HG03103 (cell line): ENCODE measurements at regions not wholly inside any gene's neighbourhood (a gene's known extent, or its start where the extent isn't known, plus 50 kb on each side); places are given as distances from the start of the nearest gene placed in this dataset.

Source experiments
- ATAC-seq: cut with Tn5 transposase; IDR thresholded peaks from one replicate; pipeline ENCODE4 v1.9.1; 2021; ENCODE audit warnings: low read depth; ENCODE audit not compliant: unreplicated experiment

- ATAC-seq = no peak
Observed at GRCh38 chr11:28727254-28727653, 619.1 kb downstream of the METTL15 start.

- ATAC-seq = no peak
Observed at GRCh38 chr11:28726432-28726831, 618.2 kb downstream of the METTL15 start.

- ATAC-seq = no peak
Observed at GRCh38 chr11:28715726-28716125, 607.5 kb downstream of the METTL15 start.

GRCh38 chr11:28713850-28714249, 605.7 kb downstream of the METTL15 start:
- no peak for ATAC-seq

GRCh38 chr11:28708075-28708474, 599.9 kb downstream of the METTL15 start:
- no peak for ATAC-seq

- no peak for ATAC-seq
Observed at GRCh38 chr11:28704801-28705200, 596.6 kb downstream of the METTL15 start.

GRCh38 chr11:28703371-28703770, 595.2 kb downstream of the METTL15 start:
- no peak for ATAC-seq

GRCh38 chr11:28702871-28703270, 594.7 kb downstream of the METTL15 start:
- no peak for ATAC-seq

GRCh38 chr11:28702450-28702790, 594.2 kb downstream of the METTL15 start:
- no peak for ATAC-seq

GRCh38 chr11:28701760-28702449, 593.7 kb downstream of the METTL15 start:
- no peak for ATAC-seq

- no peak for ATAC-seq
Observed at GRCh38 chr11:28699701-28700100, 591.5 kb downstream of the METTL15 start.

- ATAC-seq = no peak
Observed at GRCh38 chr11:28697920-28698827, 590.0 kb downstream of the METTL15 start.

- ATAC-seq = no peak
Observed at GRCh38 chr11:28696591-28696990, 588.4 kb downstream of the METTL15 start.

GRCh38 chr11:28690746-28691145, 582.6 kb downstream of the METTL15 start:
- no peak for ATAC-seq

- ATAC-seq = no peak
Observed at GRCh38 chr11:28684011-28684586, 575.9 kb downstream of the METTL15 start.

GRCh38 chr11:28679795-28680468, 571.7 kb downstream of the METTL15 start:
- ATAC-seq = no peak

- no peak for ATAC-seq
Observed at GRCh38 chr11:28677721-28678120, 569.5 kb downstream of the METTL15 start.

GRCh38 chr11:28675183-28675582, 567.0 kb downstream of the METTL15 start:
- ATAC-seq = no peak

- peak; percentile 63 for ATAC-seq
Observed at GRCh38 chr11:28674433-28675103, 566.4 kb downstream of the METTL15 start.

- no peak for ATAC-seq
Observed at GRCh38 chr11:28673691-28674432, 565.7 kb downstream of the METTL15 start.
